ENCODE measurements at regions not wholly inside any gene's neighbourhood (a gene's known extent, or its start where the extent isn't known, plus 50 kb on each side); places are given as distances from the start of the nearest gene placed in this dataset.

DNA sequence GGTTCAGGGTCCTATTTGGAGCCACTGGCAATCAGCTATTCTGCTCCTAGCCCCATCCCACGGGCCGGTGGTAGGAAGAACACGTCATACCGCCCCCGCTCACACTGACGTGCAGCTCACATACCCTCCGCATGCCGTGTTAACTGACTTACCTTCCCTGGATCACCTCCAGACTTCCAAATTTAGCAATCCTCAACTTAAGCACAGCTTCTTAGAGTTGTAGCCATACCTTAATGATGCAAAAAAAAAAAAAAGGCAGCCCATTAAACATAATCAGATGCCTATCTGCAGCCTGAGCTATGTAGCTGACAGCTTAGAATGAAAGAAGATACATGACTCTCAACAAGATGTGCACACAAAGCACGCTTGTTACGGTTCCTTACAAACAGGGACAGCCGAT is 93.0 kb downstream of the IRX2 start:
- ATAC-seq (no peak), DNase-seq (ENCODE audit: low spot score) (no peak)

DNA sequence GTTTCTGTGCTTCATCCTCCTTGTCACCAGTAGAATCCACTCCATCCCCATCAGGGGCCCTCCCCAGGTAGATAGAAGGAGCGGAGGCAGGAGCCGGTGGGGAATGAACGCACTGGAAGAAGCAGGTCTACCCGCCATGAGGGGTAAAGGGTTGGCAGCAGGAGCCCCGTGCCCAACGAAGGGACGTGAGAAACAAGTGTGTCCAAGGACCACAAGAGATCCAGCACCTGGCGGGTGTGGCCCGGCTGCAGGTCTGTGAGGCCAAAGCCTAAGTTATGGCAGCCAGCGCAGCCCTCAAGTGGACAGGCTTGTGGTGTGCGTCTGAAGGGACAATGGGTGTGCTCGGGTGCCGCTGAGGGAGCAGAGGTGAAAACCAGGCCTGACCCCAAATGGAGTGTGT is 94.3 kb downstream of the IRX2 start:
- ATAC-seq (no peak), DNase-seq (ENCODE audit: low spot score) (no peak)

- ATAC-seq, result no peak
- DNase-seq (ENCODE audit: low spot score), result no peak
These were observed 95.3 kb downstream of the IRX2 start for GRCh38 chr5:2656206-2656605.

- DNase-seq (ENCODE audit: low spot score), result no peak
- no peak for ATAC-seq
These were observed 97.5 kb downstream of the IRX2 start for GRCh38 chr5:2653991-2654390.

GRCh38 chr5:2651116-2651515 is 100.4 kb downstream of the IRX2 start:
- no peak for DNase-seq (ENCODE audit: low spot score)
- no peak for ATAC-seq

DNA sequence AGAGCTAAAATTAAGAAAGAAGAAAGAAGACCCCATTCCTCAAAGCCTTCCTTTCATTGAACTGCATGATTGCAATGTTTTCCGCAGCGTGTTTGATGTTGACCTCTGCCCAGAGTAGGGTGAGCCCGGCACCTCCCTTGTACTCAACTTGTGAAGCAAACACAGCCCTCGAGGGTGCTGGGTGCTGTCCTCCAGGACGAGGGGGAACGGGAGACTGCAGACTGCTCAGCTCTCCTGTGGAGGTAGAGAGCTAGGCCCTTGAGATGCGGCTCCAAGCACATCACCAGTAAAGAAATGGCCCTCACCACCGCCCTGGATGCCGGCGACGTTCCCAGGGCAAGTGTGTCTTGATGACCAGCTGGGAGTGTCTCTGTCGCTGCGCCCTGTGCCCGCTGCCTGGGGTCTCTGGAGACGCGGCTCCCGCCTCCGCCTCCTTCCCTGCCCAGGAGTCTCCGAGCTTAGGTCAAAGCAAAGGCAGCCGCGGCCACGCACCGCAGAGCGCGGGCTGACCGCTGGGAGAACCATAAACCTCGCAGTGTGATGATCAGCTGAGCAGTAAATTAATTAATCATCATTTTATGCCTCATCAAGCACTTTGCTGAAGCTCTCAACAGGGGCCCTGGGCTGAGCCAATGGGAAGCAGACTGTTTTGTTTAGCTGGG is 108.7 kb downstream of the IRX2 start:
- DNase-seq (ENCODE audit: low spot score) (no peak), ATAC-seq (no peak)

DNA sequence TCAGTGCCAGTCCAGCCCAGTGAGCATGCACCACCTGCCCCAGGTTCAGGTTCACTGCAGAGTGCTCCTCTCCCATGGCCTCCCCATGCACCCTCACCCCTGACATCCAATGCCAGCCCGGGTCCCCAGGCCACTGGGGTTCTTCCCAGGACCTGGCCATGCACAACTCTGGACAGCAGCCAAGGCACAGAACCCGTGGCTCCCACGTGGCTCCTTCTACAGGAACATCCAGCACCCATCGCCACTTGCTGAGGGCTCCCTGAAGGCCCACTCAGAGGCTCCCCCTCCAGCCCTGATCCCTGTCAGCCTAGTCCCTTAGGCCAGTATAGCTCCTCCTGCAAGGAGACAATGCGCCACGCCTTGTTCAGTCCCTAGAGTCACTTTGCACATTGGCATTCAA is 110.8 kb downstream of the IRX2 start:
- ATAC-seq (no peak), DNase-seq (ENCODE audit: low spot score) (no peak)

DNA sequence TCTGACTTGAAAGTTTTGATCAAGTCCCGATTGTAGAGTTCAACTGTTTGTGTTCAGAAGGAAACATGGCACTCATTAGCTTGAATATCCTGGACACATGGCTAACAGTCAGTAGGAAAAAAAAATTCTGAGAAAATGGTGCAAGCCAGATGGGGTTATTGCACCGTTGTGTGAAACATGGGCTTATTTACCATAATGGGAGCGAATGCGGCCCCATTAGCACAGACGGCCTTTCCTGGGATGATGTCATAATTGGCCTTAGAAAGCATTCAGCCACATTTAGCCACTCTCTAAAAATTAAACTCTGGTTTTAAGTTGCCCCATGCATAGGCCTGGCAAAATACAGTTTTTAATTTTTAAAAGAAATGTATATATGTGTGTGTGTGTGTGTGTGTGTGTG is 112.1 kb downstream of the IRX2 start:
- DNase-seq (ENCODE audit: low spot score) (no peak), ATAC-seq (no peak)

- no peak for ATAC-seq
These were observed 116.9 kb downstream of the IRX2 start for GRCh38 chr5:2634399-2635176.

GRCh38 chr5:2633992-2634391 is 117.5 kb downstream of the IRX2 start:
- ATAC-seq (no peak), DNase-seq (ENCODE audit: low spot score) (no peak)

More at GRCh38 chr5:2634399-2635176, 116.9 kb downstream of the IRX2 start:
- DNase-seq (ENCODE audit: low spot score), result no peak

DNA sequence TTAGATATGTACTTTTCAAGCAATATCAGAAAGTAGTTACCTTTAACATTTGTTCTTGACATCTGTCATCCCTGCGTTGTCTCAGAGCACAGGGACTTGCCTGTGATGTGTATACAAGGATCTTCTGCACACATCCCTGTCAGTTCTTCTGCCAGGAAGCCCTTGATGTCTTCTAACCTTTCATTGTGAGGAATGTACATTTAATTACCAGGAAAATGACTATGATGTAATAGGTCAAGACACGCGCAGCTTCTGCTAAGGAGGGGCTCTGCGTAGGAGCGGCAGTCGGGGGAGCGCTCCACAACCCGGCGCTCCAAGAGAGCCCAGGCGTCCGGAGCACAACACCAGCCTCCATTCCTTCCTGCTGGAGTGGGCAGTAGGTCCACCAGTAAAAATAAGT is 119.7 kb downstream of the IRX2 start:
- DNase-seq (ENCODE audit: low spot score), result no peak

GRCh38 chr5:2629045-2629444 is 122.4 kb downstream of the IRX2 start:
- no peak for DNase-seq (ENCODE audit: low spot score)
- no peak for ATAC-seq

More for the DNA sequence above, 119.7 kb downstream of the IRX2 start:
- no peak for ATAC-seq

GRCh38 chr5:2627867-2628266 is 123.6 kb downstream of the IRX2 start:
- DNase-seq (ENCODE audit: low spot score), result no peak
- ATAC-seq, result no peak

GRCh38 chr5:2626572-2626971 is 124.9 kb downstream of the IRX2 start:
- ATAC-seq (no peak), DNase-seq (ENCODE audit: low spot score) (no peak)

DNA sequence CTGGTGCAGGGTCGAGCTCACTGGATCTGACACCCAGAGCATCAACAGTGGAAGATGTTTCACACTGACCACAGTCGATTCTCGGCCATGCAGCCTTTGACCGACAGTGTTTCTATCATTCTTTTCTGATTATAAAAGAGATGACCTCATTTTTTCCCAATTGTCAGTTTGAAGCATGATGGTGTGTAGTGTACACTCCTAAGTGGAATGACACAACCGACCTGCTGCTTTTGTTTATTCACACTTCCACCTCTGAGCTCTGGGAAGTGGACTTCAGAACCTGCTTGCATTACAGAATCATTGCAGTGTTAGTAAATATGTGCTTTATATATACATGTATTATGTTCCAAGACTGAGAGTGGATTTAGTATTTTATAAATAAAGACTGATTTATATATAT is 128.6 kb downstream of the IRX2 start:
- DNase-seq (ENCODE audit: low spot score) (no peak), ATAC-seq (no peak)

DNA sequence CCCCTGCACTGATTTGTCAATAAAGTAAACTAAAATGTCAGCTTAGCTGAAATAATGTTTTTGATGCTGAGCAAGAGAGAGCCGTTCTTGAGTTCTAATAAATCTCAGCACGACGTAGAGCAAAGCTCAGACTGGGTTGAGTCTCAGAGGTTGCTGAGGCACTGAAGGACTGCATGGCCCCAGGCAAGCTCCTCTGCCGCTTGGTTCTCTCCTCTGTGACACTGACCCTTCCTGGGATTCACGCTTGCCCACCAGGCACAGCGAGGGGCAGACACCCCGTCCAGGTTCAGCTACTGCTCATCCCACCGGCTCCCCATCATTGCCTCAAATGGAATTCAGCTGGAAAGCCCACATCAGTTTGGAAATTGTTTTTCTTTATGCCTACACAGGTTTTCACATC is 129.8 kb downstream of the IRX2 start:
- DNase-seq (ENCODE audit: low spot score), result no peak
- no peak for ATAC-seq

GRCh38 chr5:2619216-2619615 is 132.3 kb downstream of the IRX2 start:
- ATAC-seq (no peak), DNase-seq (ENCODE audit: low spot score) (no peak)

DNA sequence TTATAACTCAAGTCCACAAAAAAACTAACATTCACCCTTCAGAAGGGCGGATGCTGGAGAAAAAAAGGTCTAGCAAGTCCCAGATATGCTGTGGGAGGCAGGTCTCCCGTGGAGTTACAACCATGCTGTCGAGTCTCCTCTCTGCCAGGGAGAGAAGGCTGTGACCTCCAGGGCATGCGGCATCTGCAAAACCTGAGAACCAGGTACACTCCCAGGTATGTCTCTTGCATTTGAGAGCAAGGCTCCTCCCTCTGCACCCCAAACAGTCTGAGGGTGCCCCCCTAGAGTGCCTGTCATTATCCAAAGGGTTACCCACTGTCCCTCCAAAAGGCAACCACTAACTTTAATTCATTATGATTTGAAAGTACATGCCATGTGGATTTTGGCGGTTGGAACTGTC is 134.0 kb downstream of the IRX2 start:
- ATAC-seq (no peak), DNase-seq (ENCODE audit: low spot score) (no peak)

DNA sequence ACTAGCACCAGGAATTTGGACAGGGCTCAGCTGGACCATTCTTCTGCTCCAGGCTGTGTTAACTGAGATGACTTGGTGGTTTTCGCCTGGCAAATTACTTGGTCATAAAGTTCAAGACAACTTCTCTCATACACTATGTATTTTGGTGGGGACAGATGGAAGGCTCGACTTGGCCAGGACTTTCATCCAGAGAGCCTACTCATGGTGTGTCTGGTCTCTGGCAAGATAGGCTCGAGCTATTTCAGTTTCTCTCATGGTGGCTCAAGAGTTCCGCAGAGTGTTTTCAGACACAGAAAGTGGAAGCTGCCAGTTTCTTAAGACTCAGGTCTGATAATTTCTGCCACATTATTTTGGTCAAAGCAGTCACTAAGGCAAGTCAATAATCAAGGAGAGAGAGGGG is 135.6 kb downstream of the IRX2 start:
- ATAC-seq, result no peak
- DNase-seq (ENCODE audit: low spot score), result no peak

- no peak for ATAC-seq
- DNase-seq (ENCODE audit: low spot score), result no peak
These were observed 136.9 kb downstream of the IRX2 start for GRCh38 chr5:2614571-2614970.

DNA sequence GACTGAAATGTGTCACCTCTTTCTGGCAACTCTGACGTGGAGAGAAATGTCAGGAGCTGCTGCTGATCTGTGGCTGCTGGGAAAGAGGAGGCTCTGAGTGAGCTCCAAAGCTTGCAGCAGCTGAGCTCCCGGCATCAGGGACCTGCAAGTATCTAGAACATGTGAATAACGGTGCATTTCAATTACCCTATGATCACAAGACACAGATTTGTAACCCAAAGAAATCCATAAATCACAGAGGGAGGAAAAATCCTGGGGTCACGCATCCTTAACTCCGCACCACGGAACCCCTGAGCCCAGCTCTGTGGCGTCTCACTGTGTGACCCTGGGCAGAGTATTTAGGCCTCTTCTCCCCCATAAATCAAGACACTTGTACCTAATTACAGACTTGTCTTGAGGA is 139.8 kb downstream of the IRX2 start:
- no peak for ATAC-seq
- DNase-seq (ENCODE audit: low spot score), result no peak

GRCh38 chr5:2610986-2611385 is 140.5 kb downstream of the IRX2 start:
- DNase-seq (ENCODE audit: low spot score) (no peak), ATAC-seq (no peak)

DNA sequence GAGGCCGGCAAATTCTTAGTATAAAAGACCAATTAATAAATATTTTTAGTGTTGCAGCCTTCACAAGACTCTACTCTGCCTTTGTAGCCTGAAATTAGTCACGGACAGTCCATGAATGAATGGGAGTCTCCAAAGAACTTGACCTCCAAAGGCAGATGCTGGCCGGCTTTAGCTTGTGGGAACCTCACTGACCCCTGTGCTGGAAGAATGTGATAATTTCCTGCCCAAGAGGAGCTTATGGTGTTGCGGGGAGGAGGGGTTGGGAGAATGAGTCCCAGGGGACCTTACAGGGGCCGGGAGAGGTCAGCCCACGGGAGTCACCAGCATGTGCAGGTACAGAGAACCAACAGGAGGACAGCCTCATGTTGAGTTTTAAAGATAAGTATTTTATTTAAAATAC is 143.1 kb downstream of the IRX2 start:
- ATAC-seq, result no peak

More for the DNA sequence above, 143.1 kb downstream of the IRX2 start:
- no peak for DNase-seq (ENCODE audit: low spot score)
